ENCODE measurements at regions not wholly inside any gene's neighbourhood (a gene's known extent, or its start where the extent isn't known, plus 50 kb on each side); places are given as distances from the start of the nearest gene placed in this dataset.

GRCh38 chr11:44409558-44410236 is 99.8 kb upstream of the ALX4 start:
- no peak overlapping the region for H3K4me3 ChIP-seq (ENCODE audit: low read depth, low read length)
- no peak for TF ChIP-seq CTCF (IDR thresholded peaks at IDR 0.05; ENCODE audit: insufficient read depth, low read length)
- DNase-seq (ENCODE audit: low read depth): no peak

- no peak overlapping the region for H3K4me3 ChIP-seq (ENCODE audit: low read depth, low read length)
- no peak for TF ChIP-seq CTCF (IDR thresholded peaks at IDR 0.05; ENCODE audit: insufficient read depth, low read length)
- DNase-seq (ENCODE audit: low read depth): no peak
These were observed 106.8 kb upstream of the ALX4 start for GRCh38 chr11:44416776-44417175.

GRCh38 chr11:44417731-44418455 is 108.0 kb upstream of the ALX4 start:
- H3K4me3 ChIP-seq (ENCODE audit: low read depth, low read length): no peak overlapping the region
- no peak for DNase-seq (ENCODE audit: low read depth)
- TF ChIP-seq CTCF (IDR thresholded peaks at IDR 0.05; ENCODE audit: insufficient read depth, low read length): no peak

GRCh38 chr11:44418456-44418830 is 108.5 kb upstream of the ALX4 start:
- no peak for TF ChIP-seq CTCF (IDR thresholded peaks at IDR 0.05; ENCODE audit: insufficient read depth, low read length)
- DNase-seq (ENCODE audit: low read depth): no peak

GRCh38 chr11:44421090-44421675 is 111.2 kb upstream of the ALX4 start:
- TF ChIP-seq CTCF (IDR thresholded peaks at IDR 0.05; ENCODE audit: insufficient read depth, low read length): no peak
- H3K4me3 ChIP-seq (ENCODE audit: low read depth, low read length): no peak overlapping the region
- DNase-seq (ENCODE audit: low read depth): no peak

More at GRCh38 chr11:44418456-44418830, 108.5 kb upstream of the ALX4 start:
- H3K4me3 ChIP-seq (ENCODE audit: low read depth, low read length): no peak overlapping the region

- no peak for TF ChIP-seq CTCF (IDR thresholded peaks at IDR 0.05; ENCODE audit: insufficient read depth, low read length)
- H3K4me3 ChIP-seq (ENCODE audit: low read depth, low read length): no peak overlapping the region
- no peak for DNase-seq (ENCODE audit: low read depth)
These were observed 113.3 kb upstream of the ALX4 start for GRCh38 chr11:44423289-44423688.

Data from fibroblast of the aortic adventitia (primary cell).